Fibroblast of peridontal ligament (primary cell): ENCODE measurements at regions not wholly inside any gene's neighbourhood (a gene's known extent, or its start where the extent isn't known, plus 50 kb on each side); places are given as distances from the start of the nearest gene placed in this dataset.

Experiments used
- DNase-seq: peaks from one replicate; pipeline ENCODE4 v3.0.0-alpha.2; 2010; ENCODE audit errors: extremely low read depth

DNA sequence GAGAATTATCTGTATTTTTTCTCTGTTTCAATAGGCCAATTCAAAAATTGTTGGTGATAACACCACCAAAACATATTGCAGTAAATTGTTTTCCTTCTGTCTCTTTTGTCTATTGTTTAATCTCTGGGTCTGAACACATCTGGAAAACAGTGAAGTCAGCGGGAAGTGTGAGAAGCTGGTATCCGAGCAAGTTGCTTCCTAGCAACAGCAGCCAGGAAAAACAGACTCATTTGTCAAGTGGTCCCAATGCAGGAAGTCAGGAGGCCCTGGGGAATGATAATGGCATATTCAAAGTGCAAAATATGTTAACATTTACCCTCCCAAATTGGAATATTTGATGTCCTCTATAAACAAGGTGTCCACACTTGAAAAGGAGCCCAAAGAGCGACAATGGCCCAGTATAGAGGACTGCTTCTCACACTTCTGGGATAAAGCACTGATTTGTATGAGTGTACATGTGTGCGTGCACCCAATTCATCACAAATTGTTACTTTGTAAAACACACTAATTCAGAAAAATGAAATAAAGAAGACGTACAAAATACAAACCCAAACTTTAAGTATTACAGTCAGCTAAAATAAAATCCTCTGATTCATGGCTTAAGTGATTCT lies 515.0 kb downstream of the TBC1D4 start:
- DNase-seq = peak; percentile 19

DNA sequence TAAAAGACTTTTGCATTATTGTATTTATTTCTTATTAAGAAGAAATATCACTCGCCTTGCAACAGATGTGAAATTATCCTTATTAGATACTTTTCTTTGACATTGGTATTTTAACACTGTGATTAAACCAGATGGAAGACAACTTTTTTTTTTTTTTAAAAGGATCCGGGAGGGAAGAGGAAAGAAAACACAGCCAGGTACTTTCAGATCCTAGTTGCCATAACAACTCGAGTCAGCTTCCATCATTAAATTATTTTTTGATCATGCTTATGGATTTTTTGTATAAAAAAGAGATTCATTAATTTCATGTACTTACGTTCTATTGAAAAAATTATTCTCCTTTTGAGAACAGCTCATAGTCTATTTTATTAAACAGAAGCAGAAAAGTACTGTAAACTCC lies 515.7 kb downstream of the TBC1D4 start:
- no peak for DNase-seq

DNA sequence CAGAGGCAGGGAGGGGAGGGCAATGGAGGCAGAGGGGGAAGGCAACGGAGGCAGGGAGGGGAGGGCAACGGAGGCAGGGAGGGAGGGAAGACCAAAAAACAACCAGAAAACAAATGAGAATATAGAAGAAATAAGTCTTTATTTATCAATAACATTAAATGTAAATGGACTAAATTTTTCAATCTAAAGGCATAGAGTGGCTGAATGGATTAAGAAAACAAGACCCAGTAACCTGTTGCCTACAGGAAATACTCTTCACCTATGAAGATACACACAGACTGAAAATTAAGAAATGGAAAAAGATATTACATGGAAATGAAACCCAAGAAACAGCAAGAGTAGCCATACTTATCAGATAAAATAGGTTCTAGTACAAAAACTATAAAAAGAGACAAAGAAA lies 536.3 kb downstream of the TBC1D4 start:
- DNase-seq = no peak

DNA sequence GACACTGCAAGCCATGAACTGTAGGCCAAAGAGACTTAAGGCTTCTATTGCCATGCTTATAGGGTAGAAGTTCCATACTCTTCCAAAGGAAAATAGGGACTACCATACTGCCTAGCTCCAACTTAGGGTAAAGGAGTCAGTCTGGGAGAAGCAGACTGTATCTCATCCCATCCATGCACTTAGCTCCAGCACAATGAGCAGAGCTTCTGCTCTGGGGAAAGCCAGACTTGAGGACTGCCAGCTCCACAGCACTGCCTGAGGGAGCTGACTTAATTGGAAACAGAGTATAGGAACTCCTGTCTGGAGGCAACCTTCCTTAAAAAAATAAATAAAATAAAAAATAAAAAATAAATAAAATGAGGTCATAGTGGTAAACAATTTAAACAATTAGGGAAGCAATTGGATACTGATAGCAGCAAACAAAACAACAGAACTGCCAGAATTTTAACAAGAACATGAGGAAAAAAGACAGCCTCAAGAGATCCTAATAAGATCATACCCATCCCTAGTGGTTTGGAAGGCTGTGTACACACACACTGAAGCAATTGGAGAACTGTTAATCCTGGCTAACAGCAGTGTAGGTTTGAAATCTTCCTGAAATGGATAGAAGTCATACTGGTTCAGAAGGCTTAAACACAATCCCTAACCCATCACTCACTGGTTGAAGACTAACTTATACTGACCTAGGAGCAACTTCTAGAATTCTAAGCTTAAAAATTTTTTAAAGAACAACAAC lies 550.1 kb downstream of the TBC1D4 start:
- peak; percentile 61 for DNase-seq

DNA sequence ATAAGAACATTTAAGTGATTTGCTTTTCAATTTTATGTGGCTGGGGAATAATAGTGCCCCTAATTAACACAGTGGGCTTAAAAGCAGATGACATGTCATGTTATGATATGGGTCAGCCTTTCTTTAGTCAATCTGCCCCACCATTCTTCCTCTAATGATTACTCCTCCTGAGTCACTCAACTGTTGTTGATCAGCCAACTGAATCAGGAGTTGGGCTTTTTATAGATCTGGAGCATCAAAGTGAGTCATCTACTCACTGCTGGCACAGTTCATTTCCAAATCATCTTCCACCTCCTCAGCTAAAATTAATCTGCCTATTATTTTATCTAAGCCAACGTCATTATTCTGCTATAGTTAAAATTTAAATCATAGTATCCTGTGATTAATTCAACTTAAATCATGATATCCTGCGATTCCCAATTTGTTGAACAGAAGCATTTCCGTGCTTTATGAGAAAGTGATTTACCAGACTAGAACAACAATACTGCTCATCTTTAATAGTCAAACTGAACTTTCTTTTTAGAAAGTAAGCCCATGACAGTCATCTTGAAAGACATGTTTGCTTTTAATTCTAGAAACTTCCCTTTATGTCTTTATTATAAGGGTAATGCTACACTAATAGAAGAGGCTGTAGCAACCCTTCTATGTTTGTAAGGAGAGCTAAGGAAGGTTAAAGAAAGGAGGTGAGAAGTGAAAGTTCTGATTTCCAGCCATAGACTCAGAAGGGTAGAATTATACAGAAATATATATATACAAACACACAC lies 551.4 kb downstream of the TBC1D4 start:
- peak; percentile 83 for DNase-seq

DNA sequence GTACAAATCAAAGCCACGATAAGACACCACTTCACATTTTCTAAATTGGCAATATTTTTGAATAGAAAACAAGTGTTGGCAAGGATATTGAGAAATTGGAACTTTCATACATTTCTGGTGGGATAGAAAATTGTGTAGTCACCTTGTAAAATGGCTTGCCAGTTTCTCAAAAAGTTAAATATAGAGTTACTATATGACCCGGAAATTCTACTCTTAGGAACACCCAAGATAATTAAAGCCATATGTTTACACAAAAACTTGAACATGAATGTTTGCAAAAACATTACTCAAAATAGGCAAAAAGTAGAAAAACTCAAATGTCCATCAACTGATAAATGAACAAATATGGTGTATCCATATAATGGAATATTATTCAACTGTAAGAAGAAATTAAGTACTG lies 552.5 kb downstream of the TBC1D4 start:
- peak; percentile 62 for DNase-seq

DNA sequence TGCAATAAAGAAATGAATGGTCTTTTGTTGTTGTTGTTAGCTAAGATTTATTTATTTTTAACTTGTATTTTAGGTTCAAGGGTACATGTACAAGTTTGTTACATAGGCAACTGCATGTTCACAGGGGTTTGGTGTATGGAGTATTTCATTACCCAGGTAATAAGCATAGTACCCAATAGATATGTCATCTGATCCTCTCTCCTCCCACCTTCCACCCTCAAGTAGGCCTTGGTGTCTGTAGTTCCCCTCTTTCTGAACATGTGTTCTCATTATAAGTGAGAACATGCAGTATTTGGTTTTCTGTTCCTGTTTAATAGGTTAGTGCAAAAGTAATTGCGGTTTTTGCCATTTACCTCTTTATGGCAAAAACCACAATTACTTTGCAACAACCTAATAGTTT lies 554.1 kb downstream of the TBC1D4 start:
- DNase-seq = no peak

DNA sequence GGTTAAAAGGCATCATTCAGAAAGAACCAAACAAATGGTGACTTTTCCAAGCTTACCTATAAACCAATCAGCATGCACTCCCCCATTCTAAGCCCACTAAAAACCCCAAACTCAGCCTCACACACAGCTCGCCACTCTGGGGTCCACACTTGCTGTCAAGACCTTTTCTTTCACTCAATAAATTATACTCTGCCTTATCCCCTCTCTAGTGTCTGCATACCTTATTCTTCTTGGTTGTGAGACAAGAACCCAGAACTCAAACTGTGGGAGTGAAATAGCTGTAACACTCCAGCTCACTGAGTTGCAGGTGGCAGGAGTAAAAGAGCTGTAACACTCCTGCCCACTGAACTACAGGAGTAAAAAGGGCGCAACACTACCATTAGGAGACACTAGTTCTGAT lies 559.0 kb downstream of the TBC1D4 start:
- no peak for DNase-seq

DNA sequence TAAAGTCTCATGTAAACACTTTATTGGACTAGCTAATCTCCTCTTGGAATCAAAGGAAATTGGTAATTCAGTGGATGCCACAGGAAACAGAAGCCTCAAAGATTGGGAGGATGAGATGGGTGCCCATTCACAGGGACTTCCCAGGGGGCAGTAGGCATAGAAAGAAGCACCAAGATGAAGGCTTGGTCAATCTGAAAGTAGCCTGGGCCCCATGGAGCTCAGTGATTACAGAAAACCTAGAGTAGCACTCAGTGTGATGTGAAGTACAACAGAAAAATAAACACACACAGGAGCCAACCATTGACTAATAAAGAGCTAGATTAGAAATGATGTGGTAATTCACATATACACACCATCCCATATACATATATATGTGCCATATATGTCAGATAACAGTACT lies 560.6 kb downstream of the TBC1D4 start:
- no peak for DNase-seq

DNA sequence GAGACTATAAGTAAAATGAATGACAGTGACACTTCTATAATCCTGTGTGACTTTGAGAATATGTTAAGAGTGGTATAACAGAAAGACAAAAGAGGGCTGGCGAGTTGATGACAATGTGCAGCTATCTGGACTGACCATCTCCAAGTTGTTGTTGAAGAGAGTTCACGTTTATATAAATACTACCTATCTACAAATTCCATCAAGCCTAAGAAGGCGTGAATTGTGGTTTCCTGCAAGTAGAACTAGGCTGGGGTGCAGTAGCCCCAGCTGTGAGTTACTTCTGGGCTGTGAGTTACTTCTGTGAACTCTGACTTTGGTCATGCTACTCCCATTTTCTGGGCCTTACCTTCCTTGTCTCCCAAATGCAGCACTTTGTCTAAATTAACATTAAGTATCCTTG lies 561.0 kb downstream of the TBC1D4 start:
- no peak for DNase-seq

DNA sequence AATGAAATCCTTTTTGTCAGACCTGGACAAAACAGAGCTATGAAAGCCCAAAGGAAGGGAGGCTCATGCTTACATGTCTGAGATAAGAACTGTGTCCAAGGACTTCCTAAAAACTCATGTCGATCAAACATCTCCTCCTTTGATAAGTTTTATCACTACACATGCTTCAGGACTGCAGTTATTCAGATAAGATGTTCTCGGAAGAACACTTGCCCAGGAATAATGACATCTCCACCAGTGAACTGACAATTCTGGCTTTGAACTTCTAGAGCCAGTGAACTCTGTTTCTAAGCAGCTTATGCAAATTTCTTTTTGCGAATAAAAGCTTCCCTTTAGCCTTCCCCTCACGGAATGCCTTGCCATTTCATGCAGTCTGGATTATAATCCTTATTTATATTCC lies 561.6 kb downstream of the TBC1D4 start:
- DNase-seq = no peak

DNA sequence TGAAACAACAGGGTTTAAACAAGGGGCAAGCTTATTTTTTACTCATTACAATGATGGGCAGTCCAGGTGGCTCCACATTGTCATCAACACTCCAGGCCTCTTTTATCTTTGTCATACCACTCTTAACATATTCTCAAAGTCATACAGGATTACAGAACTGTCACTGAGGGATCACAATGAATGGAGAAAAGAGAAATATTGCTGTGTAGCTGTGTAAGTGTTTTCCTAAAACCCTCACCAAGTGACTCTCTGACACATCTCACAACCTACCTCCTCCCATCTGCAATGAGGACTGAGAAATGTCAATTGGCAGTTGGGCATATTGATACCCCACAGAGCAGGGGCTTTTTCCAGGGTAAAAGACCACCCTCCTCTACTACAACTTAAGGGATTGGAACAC lies 562.1 kb downstream of the TBC1D4 start:
- DNase-seq = no peak

DNA sequence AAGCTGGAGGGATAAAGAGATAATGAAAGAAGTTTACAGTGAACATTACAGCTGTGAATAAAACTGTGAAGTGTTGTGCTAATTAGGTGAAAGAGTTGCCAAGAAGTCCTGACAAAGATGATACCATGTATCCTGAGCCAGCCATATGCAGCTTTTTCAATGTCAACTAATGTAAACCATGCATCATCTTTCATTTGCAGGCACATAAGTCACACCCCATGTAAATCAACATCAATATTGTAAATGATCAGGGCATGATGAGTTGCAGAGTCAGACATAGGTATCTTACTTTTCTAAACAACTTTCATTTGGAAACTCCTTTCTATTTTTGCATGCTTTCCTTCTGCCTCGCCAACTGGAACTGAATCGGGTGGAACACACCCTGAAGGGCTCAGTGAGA lies 569.1 kb downstream of the TBC1D4 start:
- no peak for DNase-seq

DNA sequence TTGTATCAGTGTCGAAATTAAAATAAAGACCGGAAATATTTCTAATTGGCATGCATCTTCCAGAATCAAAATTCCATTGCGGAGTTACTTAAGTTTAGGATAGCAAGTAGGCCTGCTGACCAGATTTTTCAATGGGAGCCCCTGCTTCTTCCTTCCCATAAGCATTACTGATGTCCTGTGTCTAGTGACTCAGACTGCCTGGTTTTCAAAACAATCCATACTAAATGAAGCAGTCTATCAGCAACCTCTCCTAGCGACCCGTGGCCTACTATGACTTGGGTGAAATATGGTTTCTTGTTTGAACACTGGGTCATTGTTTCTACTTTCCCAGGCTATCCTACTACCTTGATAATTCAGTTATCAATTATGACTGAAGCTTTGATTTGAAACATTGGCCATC lies 571.6 kb downstream of the TBC1D4 start:
- DNase-seq = no peak

DNA sequence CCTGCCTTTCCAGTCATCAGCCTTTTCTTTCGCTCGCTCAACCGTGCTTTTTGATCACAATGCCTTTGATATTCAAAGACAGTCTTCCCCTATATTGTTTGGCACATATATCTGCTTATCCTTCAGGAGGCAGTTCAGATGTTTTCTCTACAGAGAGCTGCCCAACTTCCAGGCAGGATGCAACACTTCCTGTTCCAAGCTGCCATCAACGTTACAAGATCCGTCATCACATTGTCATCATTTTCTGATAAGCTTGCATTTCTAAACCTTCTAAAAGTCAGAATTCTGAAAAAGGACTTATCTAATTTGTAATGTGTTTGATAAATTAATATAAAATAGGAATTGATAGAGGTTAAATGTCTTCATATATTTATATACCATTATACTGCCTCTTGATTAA lies 574.2 kb downstream of the TBC1D4 start:
- no peak for DNase-seq

DNA sequence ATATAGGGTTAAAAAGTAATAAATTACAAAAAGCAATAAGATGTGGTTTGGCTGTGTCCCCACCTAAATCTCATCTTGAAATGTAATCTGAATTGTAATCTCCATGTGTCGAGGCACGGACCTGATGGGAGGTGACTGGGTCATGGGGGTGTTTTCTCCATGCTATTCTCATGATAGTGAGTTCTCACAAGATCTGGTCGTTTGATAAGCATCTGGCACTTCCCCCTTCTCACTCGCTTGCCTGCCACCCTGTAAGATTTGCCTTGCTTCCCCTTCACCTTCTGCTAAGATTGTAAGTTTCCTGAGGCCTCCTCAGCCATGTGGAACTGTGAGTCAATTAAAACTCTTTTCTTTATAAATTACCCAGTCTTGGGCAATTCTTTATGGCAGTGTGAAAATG lies 577.4 kb downstream of the TBC1D4 start:
- DNase-seq = no peak

DNA sequence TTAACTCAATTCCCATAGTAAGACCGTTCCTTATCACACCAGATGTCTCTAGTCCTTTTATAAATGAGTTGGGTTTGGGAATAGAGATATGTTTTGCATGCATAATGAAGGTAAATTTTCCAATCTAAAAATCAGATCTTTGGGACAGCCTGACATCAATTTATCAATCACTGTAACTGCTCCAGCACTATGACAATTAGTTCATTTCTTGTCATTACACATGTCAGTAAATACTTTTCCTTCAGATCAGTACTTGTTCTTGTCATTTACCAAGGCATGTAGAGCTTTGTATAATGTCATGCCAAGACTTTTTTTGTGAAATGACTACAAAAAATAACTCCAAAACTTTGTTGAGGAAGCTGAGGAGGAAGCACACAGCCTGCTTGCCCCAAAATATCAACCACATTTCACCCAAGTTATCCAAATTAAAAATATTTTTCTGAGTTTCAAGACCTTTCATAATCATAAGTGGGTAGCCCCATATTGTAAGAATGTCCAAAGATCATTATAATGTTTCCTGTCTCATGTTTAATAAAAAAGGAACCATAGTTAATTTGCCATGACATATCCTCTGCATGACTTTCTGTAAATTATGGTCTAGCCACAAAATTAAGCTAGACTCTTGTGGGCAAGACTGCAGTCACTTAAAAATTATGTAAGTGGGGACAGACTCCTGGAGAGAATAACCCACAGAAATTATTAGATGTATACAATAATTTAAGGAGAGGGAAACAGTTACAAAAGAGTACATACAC lies 586.8 kb downstream of the TBC1D4 start:
- no peak for DNase-seq

DNA sequence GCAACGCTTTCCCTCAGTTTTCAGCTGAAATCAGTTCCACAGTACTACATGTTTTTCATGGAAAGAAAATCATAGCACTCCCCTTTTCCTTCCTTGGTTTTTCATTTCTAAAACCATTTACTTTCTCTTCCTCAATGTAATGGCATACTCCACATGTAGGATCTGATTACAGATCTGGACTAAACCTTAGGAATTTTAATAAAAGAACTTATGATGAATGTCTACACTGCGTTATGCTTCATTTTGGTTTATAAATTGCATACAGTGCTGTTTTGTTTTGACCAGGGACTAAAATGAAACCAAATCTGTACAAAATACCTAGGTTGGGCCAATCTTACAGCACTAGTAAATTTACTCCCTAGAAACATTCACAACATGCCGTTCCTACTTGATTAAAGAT lies 589.9 kb downstream of the TBC1D4 start:
- peak; percentile 33 for DNase-seq

DNA sequence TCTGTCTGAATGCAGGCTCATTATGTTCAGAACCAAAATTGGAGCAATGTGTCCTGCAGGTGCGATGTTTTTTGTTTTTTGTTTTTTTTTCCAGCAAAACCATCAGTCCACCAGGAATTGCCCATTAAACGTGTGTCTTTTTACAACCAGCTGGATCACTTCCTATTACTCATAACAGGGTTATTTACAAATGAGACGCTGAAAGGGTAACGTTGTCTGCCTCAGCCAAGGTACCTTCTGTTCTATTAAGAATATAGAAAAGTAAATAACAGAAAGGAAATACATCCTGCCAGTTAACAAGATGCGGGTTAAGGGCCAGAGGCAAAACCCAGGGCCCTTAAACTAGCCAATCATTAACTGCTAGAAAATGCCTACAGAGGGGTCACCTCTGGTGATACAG lies 590.4 kb downstream of the TBC1D4 start:
- DNase-seq = peak; percentile 8

DNA sequence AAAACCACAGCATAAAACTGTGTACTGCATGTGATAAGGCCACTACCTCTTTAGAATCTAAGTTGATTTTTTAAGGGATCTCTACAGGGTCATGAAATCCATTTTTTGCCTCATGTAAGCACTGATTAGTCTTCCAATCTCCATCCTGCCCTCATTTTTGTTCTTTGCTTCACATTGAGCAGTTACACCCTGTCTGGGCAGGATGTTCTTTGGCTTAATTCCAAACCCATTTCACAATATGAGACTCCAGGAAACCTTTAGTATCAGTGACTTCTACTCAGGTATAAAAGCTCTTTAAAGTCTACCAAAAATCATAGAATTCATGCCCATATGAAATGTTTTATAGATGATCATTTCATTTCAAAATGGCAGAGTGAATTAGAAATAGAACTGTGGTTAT lies 592.6 kb downstream of the TBC1D4 start:
- no peak for DNase-seq

DNA sequence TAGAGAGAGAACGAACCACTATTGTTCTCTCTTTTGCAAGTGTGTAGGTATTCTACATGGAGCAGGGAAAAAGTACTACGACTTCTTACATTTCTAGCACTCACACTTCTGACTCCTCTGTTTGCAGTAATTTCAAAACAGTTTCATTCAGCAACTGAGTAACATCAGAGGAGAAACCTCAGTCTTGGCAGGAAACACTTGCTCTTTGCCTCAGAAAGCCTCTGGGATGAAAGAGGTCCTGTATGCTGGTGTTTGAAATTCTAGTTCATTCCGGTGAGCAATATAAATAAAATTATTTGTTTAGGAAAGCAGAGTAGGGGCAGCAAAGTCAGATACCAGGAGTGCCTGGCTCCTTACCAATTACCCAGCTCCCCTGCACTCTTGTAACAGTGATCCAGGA lies 595.5 kb downstream of the TBC1D4 start:
- peak; percentile 74 for DNase-seq

DNA sequence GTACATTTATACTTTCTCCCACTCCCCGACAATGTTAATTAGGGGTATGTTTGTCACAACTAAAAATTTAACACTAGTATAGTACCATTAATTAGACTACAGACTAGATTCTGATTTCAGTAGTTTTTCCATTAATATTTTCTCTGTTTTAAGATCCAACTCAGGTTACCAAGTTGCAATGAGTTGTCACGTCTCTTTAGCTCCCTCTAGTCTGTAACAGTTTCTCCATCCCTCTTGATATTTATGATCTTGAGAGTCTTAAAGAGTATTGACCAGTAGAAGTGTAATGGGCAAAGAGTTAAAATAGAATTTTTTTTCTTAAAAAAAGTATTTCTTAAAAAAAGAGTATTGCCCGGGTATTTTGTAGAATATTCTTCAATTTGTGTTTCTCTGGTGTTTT lies 598.1 kb downstream of the TBC1D4 start:
- peak; percentile 10 for DNase-seq
